AG04450 (cell line): ENCODE measurements at regions not wholly inside any gene's neighbourhood (a gene's known extent, or its start where the extent isn't known, plus 50 kb on each side); places are given as distances from the start of the nearest gene placed in this dataset.

Experiments
- CTCF ChIA-PET: fragments of 300-600, 350-600 bp; formaldehyde crosslinking; extraction: SDS; loops from one replicate; lab custom pipeline; 2022; ENCODE audit warnings: antibody characterized with exemption, inconsistent platforms; lab: Charles Lee
- POLR2A ChIA-PET: fragments of 350-600 bp; formaldehyde crosslinking; extraction: SDS; loops from one replicate; lab custom pipeline; 2021; ENCODE audit warnings: antibody characterized with exemption, inconsistent platforms; lab: Yijun Ruan, JAX
- DNase-seq: peaks from one replicate; pipeline ENCODE4 v3.0.0-alpha.2; 2011; ENCODE audit warnings: low read depth, low spot score
- H3K27ac ChIP-seq: one replicate; pipeline ENCODE4 v1.5.1; 2012; ENCODE audit warnings: low read depth, low read length, control low read depth
- H3K27me3 ChIP-seq: one replicate; pipeline ENCODE4 v1.6.0; 2012; ENCODE audit warnings: low read length; ENCODE audit not compliant: control insufficient read depth, insufficient read depth
- H3K4me3 ChIP-seq: 2 replicates; pipeline ENCODE4 v1.5.1; 2011; ENCODE audit warnings: mild to moderate bottlenecking, low read depth, low read length, control low read depth
- H3K9me3 ChIP-seq: 2 replicates; pipeline ENCODE4 v1.5.1; 2012; ENCODE audit warnings: low read length; ENCODE audit not compliant: control insufficient read depth, insufficient read depth
- CTCF ChIP-seq: IDR thresholded peaks from 2 replicates; pipeline ENCODE4 v1.5.1; 2011; ENCODE audit warnings: low read depth, low read length, control low read depth, inconsistent platforms

- no peaks in the 10 kb centered on the region for H3K27me3 ChIP-seq
- ChIA-PET POLR2A (no interaction called here), CTCF (no interaction called here)
- H3K27ac ChIP-seq, result no peak overlapping the region
- H3K9me3 ChIP-seq, result peaks cover 5% of the 10 kb centered on the region
- TF ChIP-seq CTCF, result no peak
- no peak for DNase-seq
- no peak overlapping the region for H3K4me3 ChIP-seq
Observed at GRCh38 chr6:133796235-133796634, 92.7 kb upstream of the TCF21 start.

- no peak for TF ChIP-seq CTCF
- Histone ChIP-seq H3K4me3 (no peak overlapping the region), H3K27ac (no peak overlapping the region), H3K9me3 (peaks cover 5% of the 10 kb centered on the region), H3K27me3 (no peaks in the 10 kb centered on the region)
- DNase-seq, result no peak
- POLR2A ChIA-PET, result no interaction called here
- CTCF ChIA-PET, result no interaction called here
Observed at GRCh38 chr6:133799043-133799442, 89.9 kb upstream of the TCF21 start.

DNA sequence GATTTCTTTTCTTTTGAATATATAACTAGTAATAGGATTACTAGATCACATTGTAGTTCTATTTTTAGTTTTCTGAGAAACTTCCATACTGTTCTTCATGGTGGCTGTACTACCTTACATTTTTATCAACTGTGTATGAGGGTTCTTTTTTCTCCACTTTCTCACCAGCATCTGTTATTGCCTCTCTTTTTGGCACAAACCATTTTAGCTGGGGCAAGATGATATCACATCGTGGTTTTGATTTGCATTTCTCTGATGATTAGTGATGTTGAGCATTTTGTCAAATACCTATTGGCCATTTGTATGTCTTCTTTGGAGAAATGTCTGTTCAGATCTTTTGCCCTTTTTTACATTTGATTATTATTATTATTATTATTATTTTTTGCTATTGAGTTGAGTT, 86.1 kb upstream of the TCF21 start:
- TF ChIP-seq CTCF, result no peak
- no peak for DNase-seq

DNA sequence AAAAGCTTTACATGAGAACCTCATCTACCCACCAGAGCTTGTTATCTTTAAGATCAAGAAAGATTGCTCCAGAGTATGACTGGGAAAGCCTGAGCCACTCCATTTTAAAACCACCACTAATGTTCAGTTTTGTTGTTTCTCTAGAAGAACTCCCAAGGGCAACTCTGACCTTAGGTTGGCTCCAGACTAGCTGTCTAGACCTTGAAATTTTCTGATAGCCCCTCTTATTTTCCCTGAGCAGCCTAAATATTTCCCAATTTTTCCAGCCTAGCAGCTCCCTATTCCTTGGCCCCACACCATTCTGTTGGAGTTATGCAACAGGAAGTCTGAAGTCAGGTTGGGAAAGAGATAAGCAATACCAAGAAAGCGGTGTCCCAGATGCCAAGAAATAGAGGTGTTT, 84.6 kb upstream of the TCF21 start:
- no peak for DNase-seq
- ChIA-PET CTCF (no interaction called here), POLR2A (no interaction called here)
- Histone ChIP-seq H3K9me3 (no peaks in the 10 kb centered on the region), H3K27ac (no peak overlapping the region), H3K27me3 (no peaks in the 10 kb centered on the region), H3K4me3 (no peak overlapping the region)
- no peak for TF ChIP-seq CTCF

More for the DNA sequence above, 86.1 kb upstream of the TCF21 start:
- Histone ChIP-seq H3K4me3 (no peak overlapping the region), H3K27ac (no peak overlapping the region), H3K27me3 (no peaks in the 10 kb centered on the region), H3K9me3 (peaks cover 4% of the 10 kb centered on the region)
- CTCF ChIA-PET, result no interaction called here
- POLR2A ChIA-PET, result no interaction called here

DNA sequence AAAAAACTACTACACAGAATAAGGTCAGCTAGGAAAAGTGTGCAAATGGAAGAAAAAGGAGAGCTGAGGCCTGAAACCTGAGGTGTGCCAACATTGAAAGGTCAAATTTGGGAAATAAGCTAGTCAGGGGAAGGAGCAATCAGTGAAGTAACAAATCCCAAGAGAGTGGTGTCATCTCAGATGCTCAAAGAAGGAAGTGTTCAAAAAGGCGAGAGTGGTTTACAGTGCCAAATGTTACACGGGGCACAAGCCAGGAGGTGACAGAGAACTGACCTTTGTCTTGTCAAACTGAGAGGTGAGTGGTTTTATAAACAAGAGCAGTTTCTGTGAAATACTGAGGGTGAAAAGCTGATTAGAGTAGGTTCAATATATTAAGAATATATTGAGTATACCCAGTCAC, 83.0 kb upstream of the TCF21 start:
- Histone ChIP-seq H3K27ac (no peak overlapping the region), H3K9me3 (no peaks in the 10 kb centered on the region), H3K27me3 (no peaks in the 10 kb centered on the region), H3K4me3 (no peak overlapping the region)
- CTCF ChIA-PET, result no interaction called here
- DNase-seq, result no peak
- POLR2A ChIA-PET, result interaction anchor here (1.2 kb wide), 1 partner anchor 9 kb away, joined by 4 read pairs; no protein-coding TSS in a partner anchor
- no peak for TF ChIP-seq CTCF
